ENCODE measurements at regions not wholly inside any gene's neighbourhood (a gene's known extent, or its start where the extent isn't known, plus 50 kb on each side); places are given as distances from the start of the nearest gene placed in this dataset.
"Not testable (repeated sequence)": the region's sequence is repeated elsewhere in the genome, so short reads cannot be mapped to it uniquely, and the experiment has no call there.

GRCh38 chr1:194039578-194039977 is 853.2 kb upstream of the B3GALT2 start:
- no peak for DNase-seq

- no peak for DNase-seq
Measured at GRCh38 chr1:194033646-194034045, 847.2 kb upstream of the B3GALT2 start.

- no peak for DNase-seq
Measured at GRCh38 chr1:194028002-194028401, 841.6 kb upstream of the B3GALT2 start.

- DNase-seq = no peak
Measured at GRCh38 chr1:194026422-194026821, 840.0 kb upstream of the B3GALT2 start.

- no peak for DNase-seq
Measured at GRCh38 chr1:194024659-194025058, 838.2 kb upstream of the B3GALT2 start.

- no peak for DNase-seq
Measured at GRCh38 chr1:194014014-194014413, 827.6 kb upstream of the B3GALT2 start.

- DNase-seq = no peak
Measured at GRCh38 chr1:194013561-194013960, 827.1 kb upstream of the B3GALT2 start.

GRCh38 chr1:194004146-194004545 is 817.7 kb upstream of the B3GALT2 start:
- DNase-seq = no peak

- DNase-seq = not testable (repeated sequence)
Measured at GRCh38 chr1:194001726-194002350, 815.4 kb upstream of the B3GALT2 start.

GRCh38 chr1:193988885-193989284 is 802.5 kb upstream of the B3GALT2 start:
- DNase-seq = no peak

- DNase-seq = no peak
Measured at GRCh38 chr1:193979219-193979618, 792.8 kb upstream of the B3GALT2 start.

GRCh38 chr1:193974286-193974798 is 787.9 kb upstream of the B3GALT2 start:
- DNase-seq = no peak

- DNase-seq = no peak
Measured at GRCh38 chr1:193973428-193973827, 787.0 kb upstream of the B3GALT2 start.

- no peak for DNase-seq
Measured at GRCh38 chr1:193971595-193971994, 785.2 kb upstream of the B3GALT2 start.

GRCh38 chr1:193960499-193960898 is 774.1 kb upstream of the B3GALT2 start:
- no peak for DNase-seq

- DNase-seq = no peak
Measured at GRCh38 chr1:193960040-193960439, 773.6 kb upstream of the B3GALT2 start.

GRCh38 chr1:193957556-193958095 is 771.2 kb upstream of the B3GALT2 start:
- DNase-seq = no peak

- no peak for DNase-seq
Measured at GRCh38 chr1:193952778-193953374, 766.5 kb upstream of the B3GALT2 start.

GRCh38 chr1:193951984-193952383 is 765.6 kb upstream of the B3GALT2 start:
- DNase-seq = no peak

GRCh38 chr1:193944454-193944853 is 758.0 kb upstream of the B3GALT2 start:
- no peak for DNase-seq

GRCh38 chr1:193940176-193940575 is 753.8 kb upstream of the B3GALT2 start:
- DNase-seq = no peak

- no peak for DNase-seq
Measured at GRCh38 chr1:193939585-193939984, 753.2 kb upstream of the B3GALT2 start.

- no peak for DNase-seq
Measured at GRCh38 chr1:193937308-193937707, 750.9 kb upstream of the B3GALT2 start.

- DNase-seq = no peak
Measured at GRCh38 chr1:193932979-193933378, 746.6 kb upstream of the B3GALT2 start.

GRCh38 chr1:193931356-193931755 is 744.9 kb upstream of the B3GALT2 start:
- DNase-seq = no peak

All from stimulated activated CD4-positive, alpha-beta T cell treated with anti-CD3 and anti-CD28 coated beads, Interleukin-12 subunit alpha, Interleukin-12 subunit beta, amount 100 ng/mL, for 4 hours (primary cell).